Mucosa of gallbladder (tissue), 1 donor: ENCODE measurements at regions not wholly inside any gene's neighbourhood (a gene's known extent, or its start where the extent isn't known, plus 50 kb on each side); places are given as distances from the start of the nearest gene placed in this dataset.

Experiments
- DNase-seq: peaks from one replicate; pipeline ENCODE4 v3.0.0-alpha.2; 2020; ENCODE audit warnings: low spot score
- donor health status: DM: no; HTN: no; CAD: no.

- DNase-seq, result no peak
These were observed 303.0 kb upstream of the RTL1 start for GRCh38 chr14:101206556-101206955.

- DNase-seq, result no peak
These were observed 303.5 kb upstream of the RTL1 start for GRCh38 chr14:101207041-101207440.

GRCh38 chr14:101207897-101208296, 304.4 kb upstream of the RTL1 start:
- DNase-seq, result no peak

GRCh38 chr14:101209594-101209993, 306.1 kb upstream of the RTL1 start:
- no peak for DNase-seq

- DNase-seq, result no peak
These were observed 311.7 kb upstream of the RTL1 start for GRCh38 chr14:101215266-101215665.

- DNase-seq, result no peak
These were observed 312.4 kb upstream of the RTL1 start for GRCh38 chr14:101215927-101216326.

GRCh38 chr14:101216366-101217079, 313.0 kb upstream of the RTL1 start:
- no peak for DNase-seq

- peak; percentile 67 for DNase-seq
These were observed 313.6 kb upstream of the RTL1 start for GRCh38 chr14:101217080-101217463.

GRCh38 chr14:101217616-101218371, 314.3 kb upstream of the RTL1 start:
- no peak for DNase-seq

- peak; percentile 25 for DNase-seq
These were observed 316.6 kb upstream of the RTL1 start for GRCh38 chr14:101219896-101220703.

GRCh38 chr14:101220921-101221510, 317.5 kb upstream of the RTL1 start:
- DNase-seq, result no peak

- DNase-seq, result no peak
These were observed 318.1 kb upstream of the RTL1 start for GRCh38 chr14:101221549-101222160.

GRCh38 chr14:101222362-101223070, 319.0 kb upstream of the RTL1 start:
- DNase-seq, result no peak

GRCh38 chr14:101223127-101223526, 319.6 kb upstream of the RTL1 start:
- no peak for DNase-seq

- DNase-seq, result no peak
These were observed 320.1 kb upstream of the RTL1 start for GRCh38 chr14:101223561-101224162.

GRCh38 chr14:101224356-101225156, 321.0 kb upstream of the RTL1 start:
- DNase-seq, result no peak

GRCh38 chr14:101225157-101226152, 321.9 kb upstream of the RTL1 start:
- DNase-seq, result no peak

GRCh38 chr14:101226265-101226602, 322.7 kb upstream of the RTL1 start:
- DNase-seq, result no peak
